HG03108 (cell line): ENCODE measurements at regions not wholly inside any gene's neighbourhood (a gene's known extent, or its start where the extent isn't known, plus 50 kb on each side); places are given as distances from the start of the nearest gene placed in this dataset.
"Not testable (repeated sequence)": the region's sequence is repeated elsewhere in the genome, so short reads cannot be mapped to it uniquely, and the experiment has no call there.

Source experiments
- ATAC-seq: cut with Tn5 transposase; IDR thresholded peaks from one replicate; pipeline ENCODE4 v1.9.1; 2021; ENCODE audit warnings: moderate library complexity; ENCODE audit not compliant: unreplicated experiment

- no peak for ATAC-seq
These were observed 199.7 kb downstream of the ADCYAP1 start for GRCh38 chr18:1104181-1104881.

- ATAC-seq, result no peak
These were observed 219.8 kb downstream of the ADCYAP1 start for GRCh38 chr18:1124495-1124894.

- no peak for ATAC-seq
These were observed 228.9 kb downstream of the ADCYAP1 start for GRCh38 chr18:1133541-1133940.

- ATAC-seq, result no peak
These were observed 243.1 kb downstream of the ADCYAP1 start for GRCh38 chr18:1147730-1148129.

- no peak for ATAC-seq
These were observed 245.0 kb downstream of the ADCYAP1 start for GRCh38 chr18:1149709-1150108.

- ATAC-seq, result no peak
These were observed 245.7 kb downstream of the ADCYAP1 start for GRCh38 chr18:1150344-1150743.

GRCh38 chr18:1152958-1153357 lies 248.3 kb downstream of the ADCYAP1 start:
- ATAC-seq, result not testable (repeated sequence)

GRCh38 chr18:1173593-1173992 lies 268.9 kb downstream of the ADCYAP1 start:
- ATAC-seq, result no peak

- ATAC-seq, result no peak
These were observed 272.6 kb downstream of the ADCYAP1 start for GRCh38 chr18:1177232-1177631.

GRCh38 chr18:1191341-1191740 lies 286.7 kb downstream of the ADCYAP1 start:
- no peak for ATAC-seq

- no peak for ATAC-seq
These were observed 308.5 kb downstream of the ADCYAP1 start for GRCh38 chr18:1213126-1213525.

- ATAC-seq, result no peak
These were observed 318.2 kb downstream of the ADCYAP1 start for GRCh38 chr18:1222880-1223279.

- no peak for ATAC-seq
These were observed 322.4 kb downstream of the ADCYAP1 start for GRCh38 chr18:1227025-1227424.

GRCh38 chr18:1229634-1230033 lies 325.0 kb downstream of the ADCYAP1 start:
- ATAC-seq, result no peak

GRCh38 chr18:1232867-1233266 lies 328.2 kb downstream of the ADCYAP1 start:
- no peak for ATAC-seq

- ATAC-seq, result no peak
These were observed 336.0 kb downstream of the ADCYAP1 start for GRCh38 chr18:1240701-1241100.

GRCh38 chr18:1244397-1245122 lies 339.9 kb downstream of the ADCYAP1 start:
- no peak for ATAC-seq

- ATAC-seq, result no peak
These were observed 342.2 kb downstream of the ADCYAP1 start for GRCh38 chr18:1246827-1247226.

- no peak for ATAC-seq
These were observed 347.9 kb downstream of the ADCYAP1 start for GRCh38 chr18:1252534-1252933.

- no peak for ATAC-seq
These were observed 348.3 kb downstream of the ADCYAP1 start for GRCh38 chr18:1252936-1253335.

GRCh38 chr18:1253827-1254226 lies 349.2 kb downstream of the ADCYAP1 start:
- no peak for ATAC-seq

- no peak for ATAC-seq
These were observed 356.4 kb downstream of the ADCYAP1 start for GRCh38 chr18:1261054-1261453.

- no peak for ATAC-seq
These were observed 362.4 kb downstream of the ADCYAP1 start for GRCh38 chr18:1267021-1267420.
